Gastroesophageal sphincter (tissue), 3 donors: ENCODE measurements at regions not wholly inside any gene's neighbourhood (a gene's known extent, or its start where the extent isn't known, plus 50 kb on each side); places are given as distances from the start of the nearest gene placed in this dataset.

Experiments used
- CTCF ChIP-seq, 4 experiments: fragments of 200-600 bp in 2 of 4; fragments of 450-650 bp in 2 of 4; sonication (generic) in 1 of 4; IDR thresholded peaks; one replicate each; pipeline ENCODE4 v1.5.1; 2017 to 2019; ENCODE audit warnings: antibody characterized with exemption in 4 of 4, mild to moderate bottlenecking in 2 of 4, moderate library complexity in 2 of 4
- EP300 ChIP-seq: sonication (generic); formaldehyde crosslinking; IDR thresholded peaks from one replicate; pipeline ENCODE4 v1.6.1; 2017; ENCODE audit warnings: antibody characterized with exemption, mild to moderate bottlenecking
- POLR2A ChIP-seq, 2 donors: fragments of 450-650 bp; IDR thresholded peaks; one replicate each; pipeline ENCODE4 v1.6.1; 2017; ENCODE audit warnings: antibody characterized with exemption in 2 of 2, mild to moderate bottlenecking in 2 of 2, moderate library complexity in 1 of 2
- POLR2AphosphoS5 ChIP-seq: sonication (generic); formaldehyde crosslinking; IDR thresholded peaks from one replicate; pipeline ENCODE4 v1.6.1; 2017; ENCODE audit warnings: antibody characterized with exemption

GRCh38 chr7:49583440-49583839 lies 190.0 kb upstream of the VWC2 start:
- no peak for TF ChIP-seq CTCF (IDR thresholded peaks at IDR 0.05)
- no peak for TF ChIP-seq POLR2AphosphoS5
- TF ChIP-seq POLR2A (IDR thresholded peaks at IDR 0.05): no peak
- no peak for TF ChIP-seq EP300
